Parathyroid adenoma (tissue), 2 donors: ENCODE measurements at regions not wholly inside any gene's neighbourhood (a gene's known extent, or its start where the extent isn't known, plus 50 kb on each side); places are given as distances from the start of the nearest gene placed in this dataset.

Experiments used
- H2AFZ ChIP-seq: fragments of 300-600 bp; sonication (generic); one replicate; pipeline ENCODE4 v1.7.0; 2017; ENCODE audit warnings: antibody characterized with exemption, mild to moderate bottlenecking
- H3K27ac ChIP-seq: fragments of 300-600 bp; sonication (generic); one replicate; pipeline ENCODE4 v1.7.0; 2017
- H3K27me3 ChIP-seq: fragments of 300-600 bp; sonication (generic); one replicate; pipeline ENCODE4 v1.7.0; 2017; ENCODE audit warnings: low read length; ENCODE audit not compliant: control insufficient read depth, insufficient read depth
- H3K36me3 ChIP-seq: fragments of 300-600 bp; sonication (generic); one replicate; pipeline ENCODE4 v1.7.0; 2017; ENCODE audit warnings: low read length; ENCODE audit not compliant: control insufficient read depth, insufficient read depth
- H3K4me1 ChIP-seq: fragments of 300-600 bp; sonication (generic); one replicate; pipeline ENCODE4 v1.7.0; 2017; ENCODE audit warnings: control low read depth
- H3K4me2 ChIP-seq: fragments of 300-600 bp; sonication (generic); one replicate; pipeline ENCODE4 v1.7.0; 2017; ENCODE audit warnings: low read length
- H3K4me3 ChIP-seq: fragments of 300-600 bp; sonication (generic); one replicate; pipeline ENCODE4 v1.7.0; 2017; ENCODE audit warnings: low read depth, low read length
- H3K79me2 ChIP-seq: fragments of 300-600 bp; sonication (generic); one replicate; pipeline ENCODE4 v1.7.0; 2017; ENCODE audit warnings: control low read depth
- H3K9ac ChIP-seq: fragments of 300-600 bp; sonication (generic); one replicate; pipeline ENCODE4 v1.7.0; 2017; ENCODE audit warnings: mild to moderate bottlenecking
- H3K9me3 ChIP-seq: fragments of 300-600 bp; sonication (generic); one replicate; pipeline ENCODE4 v1.7.0; 2017; ENCODE audit warnings: low read length; ENCODE audit not compliant: control insufficient read depth
- CTCF ChIP-seq: fragments of 300-600 bp; sonication (generic); IDR thresholded peaks from one replicate; pipeline ENCODE4 v1.7.0; 2017; ENCODE audit warnings: antibody characterized with exemption, mild to moderate bottlenecking
- donor health status: primary hyperparathyroidism.

- H3K4me3 ChIP-seq, result no peak overlapping the region
- H3K27me3 ChIP-seq, result no peaks in the 10 kb centered on the region
- no peaks in the 10 kb centered on the region for H3K9me3 ChIP-seq
- no peak overlapping the region for H2AFZ ChIP-seq
- no peaks in the 10 kb centered on the region for H3K4me1 ChIP-seq
- TF ChIP-seq CTCF, result no peak
- H3K4me2 ChIP-seq, result no peak overlapping the region
- no peaks in the 10 kb centered on the region for H3K36me3 ChIP-seq
- no peaks in the 10 kb centered on the region for H3K79me2 ChIP-seq
- H3K27ac ChIP-seq, result no peak overlapping the region
- H3K9ac ChIP-seq, result no peak overlapping the region
Observed at GRCh38 chr2:192578780-192579179, 384.0 kb upstream of the TMEFF2 start.

- no peak overlapping the region for H2AFZ ChIP-seq
- H3K4me3 ChIP-seq, result no peak overlapping the region
- no peaks in the 10 kb centered on the region for H3K9me3 ChIP-seq
- no peaks in the 10 kb centered on the region for H3K36me3 ChIP-seq
- no peak overlapping the region for H3K4me2 ChIP-seq
- H3K27me3 ChIP-seq, result no peaks in the 10 kb centered on the region
- H3K27ac ChIP-seq, result no peak overlapping the region
- no peaks in the 10 kb centered on the region for H3K79me2 ChIP-seq
- no peaks in the 10 kb centered on the region for H3K4me1 ChIP-seq
- no peak overlapping the region for H3K9ac ChIP-seq
- no peak for TF ChIP-seq CTCF
Observed at GRCh38 chr2:192577706-192578105, 383.0 kb upstream of the TMEFF2 start.

GRCh38 chr2:192574552-192574951 lies 379.8 kb upstream of the TMEFF2 start:
- Histone ChIP-seq H3K27me3 (no peaks in the 10 kb centered on the region), H2AFZ (no peak overlapping the region), H3K27ac (no peak overlapping the region), H3K4me2 (no peak overlapping the region), H3K9me3 (no peaks in the 10 kb centered on the region), H3K36me3 (no peaks in the 10 kb centered on the region), H3K4me1 (no peaks in the 10 kb centered on the region), H3K9ac (no peak overlapping the region), H3K4me3 (no peak overlapping the region), H3K79me2 (no peaks in the 10 kb centered on the region)
- TF ChIP-seq CTCF, result no peak

GRCh38 chr2:192571636-192572035 lies 376.9 kb upstream of the TMEFF2 start:
- H3K27me3 ChIP-seq, result no peaks in the 10 kb centered on the region
- H3K4me3 ChIP-seq, result no peak overlapping the region
- H3K27ac ChIP-seq, result no peak overlapping the region
- no peaks in the 10 kb centered on the region for H3K4me1 ChIP-seq
- H3K79me2 ChIP-seq, result no peaks in the 10 kb centered on the region
- H3K9me3 ChIP-seq, result no peaks in the 10 kb centered on the region
- no peak overlapping the region for H3K9ac ChIP-seq
- no peaks in the 10 kb centered on the region for H3K36me3 ChIP-seq
- H2AFZ ChIP-seq, result no peak overlapping the region
- no peak overlapping the region for H3K4me2 ChIP-seq
- no peak for TF ChIP-seq CTCF

- Histone ChIP-seq H3K27ac (no peak overlapping the region), H3K4me2 (no peak overlapping the region), H3K79me2 (no peaks in the 10 kb centered on the region), H3K9ac (no peak overlapping the region), H2AFZ (no peak overlapping the region), H3K36me3 (no peaks in the 10 kb centered on the region), H3K4me3 (no peak overlapping the region), H3K9me3 (no peaks in the 10 kb centered on the region), H3K27me3 (no peaks in the 10 kb centered on the region), H3K4me1 (no peaks in the 10 kb centered on the region)
- no peak for TF ChIP-seq CTCF
Observed at GRCh38 chr2:192570788-192571187, 376.1 kb upstream of the TMEFF2 start.
